HG03354 (cell line): ENCODE measurements at regions not wholly inside any gene's neighbourhood (a gene's known extent, or its start where the extent isn't known, plus 50 kb on each side); places are given as distances from the start of the nearest gene placed in this dataset.

Experiments used
- ATAC-seq: cut with Tn5 transposase; IDR thresholded peaks from one replicate; pipeline ENCODE4 v1.9.1; 2021; ENCODE audit warnings: mild to moderate bottlenecking; ENCODE audit not compliant: unreplicated experiment, poor library complexity, severe bottlenecking

DNA sequence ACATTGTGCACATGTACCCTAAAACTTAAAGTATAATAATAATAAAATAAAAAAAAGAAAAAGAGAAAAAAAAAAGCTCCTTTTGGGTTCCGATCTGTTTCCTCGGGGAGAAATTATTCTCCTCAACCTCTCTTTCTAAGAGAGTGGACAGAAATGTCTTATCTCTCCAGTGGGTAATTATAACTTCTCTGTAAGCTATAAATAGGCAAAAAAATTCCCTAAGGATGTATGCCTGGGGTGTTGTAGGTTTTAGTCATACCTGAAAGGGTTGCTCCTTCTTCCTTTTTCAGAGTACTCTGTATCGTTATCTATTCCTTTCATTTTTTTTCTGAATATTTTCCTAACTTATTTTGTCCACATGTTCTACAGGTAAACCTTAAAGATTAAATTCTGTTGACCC is 169.7 kb upstream of the PTPRK start:
- no peak for ATAC-seq

DNA sequence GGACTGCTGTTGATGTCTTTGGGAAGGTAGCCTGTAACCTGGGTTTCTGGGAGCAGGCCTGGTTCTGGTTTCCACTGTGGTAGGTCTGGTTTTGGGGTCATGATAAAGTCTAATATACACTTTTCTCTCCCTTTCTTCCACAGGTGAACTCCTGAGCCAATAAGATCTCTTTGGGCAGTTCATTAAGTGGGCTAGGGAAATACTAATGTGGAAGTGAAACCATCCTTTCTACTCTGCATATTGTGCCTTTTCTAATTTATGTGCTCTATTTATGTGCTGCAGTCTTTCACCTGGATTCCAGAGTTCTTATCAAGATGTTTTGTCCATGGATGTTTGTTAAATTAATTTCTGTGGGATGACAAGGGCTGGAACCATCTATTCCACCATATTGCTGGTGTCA is 165.7 kb upstream of the PTPRK start:
- no peak for ATAC-seq

DNA sequence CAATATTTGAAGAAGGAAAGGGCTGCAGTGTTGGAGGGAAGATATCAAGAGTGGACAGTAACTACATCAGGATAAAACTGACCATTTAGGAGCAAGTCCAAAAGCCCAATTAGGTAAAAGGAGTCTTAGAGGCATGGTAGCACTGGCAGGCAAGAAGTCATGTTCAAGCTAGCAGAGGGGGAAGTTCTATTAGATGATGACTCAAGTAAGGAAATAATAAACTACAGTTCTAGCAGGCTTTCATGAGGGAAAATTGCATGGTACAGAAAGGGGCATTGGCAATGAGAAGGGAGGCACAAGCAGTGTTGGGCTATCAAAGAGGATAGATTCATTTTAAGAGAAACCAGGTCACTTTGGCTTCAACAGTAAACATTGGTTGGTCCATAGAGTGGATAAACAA is 156.1 kb upstream of the PTPRK start:
- no peak for ATAC-seq

DNA sequence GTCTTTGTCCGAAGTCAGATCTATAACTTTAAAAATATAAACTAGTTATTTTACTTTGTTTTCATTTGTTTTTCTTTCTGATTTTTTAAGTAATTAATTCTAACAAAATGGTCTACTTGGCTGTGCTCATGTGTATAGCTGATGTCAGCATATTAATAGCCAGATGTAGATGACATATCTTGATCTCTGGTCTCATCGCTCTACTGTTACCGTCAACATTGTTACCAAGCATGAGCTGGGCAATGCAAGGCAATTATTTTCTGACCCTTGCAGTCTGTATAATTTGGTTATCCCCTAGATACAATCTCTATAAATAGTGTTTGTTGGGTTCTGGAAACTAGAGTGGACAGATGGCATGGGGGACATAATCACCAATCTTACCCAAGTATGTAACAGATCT is 151.6 kb upstream of the PTPRK start:
- no peak for ATAC-seq

DNA sequence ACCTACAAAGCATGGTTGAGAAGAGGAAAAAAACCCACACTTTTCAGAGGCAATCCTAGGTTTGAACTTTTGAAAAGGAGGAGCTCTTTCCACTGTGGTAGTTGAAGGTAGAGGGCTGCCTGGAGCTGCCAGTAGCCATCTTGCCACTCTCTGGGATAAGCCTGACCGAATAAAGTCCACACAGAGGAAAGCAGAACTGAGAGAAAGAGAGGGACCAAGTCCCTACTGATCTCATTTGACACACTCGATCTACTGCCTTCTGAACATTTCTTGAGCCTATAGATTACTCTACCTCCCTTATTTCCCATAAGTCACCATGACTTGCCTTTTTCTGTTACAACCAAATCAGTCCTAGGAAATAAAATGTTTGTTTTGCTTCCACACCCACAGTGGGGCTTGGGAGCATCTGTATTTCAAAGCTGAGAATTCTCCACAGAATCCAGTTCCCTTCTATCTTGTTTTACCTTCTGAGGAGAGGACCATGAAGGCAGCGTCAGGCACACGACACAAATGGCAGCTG is 147.0 kb upstream of the PTPRK start:
- no peak for ATAC-seq

DNA sequence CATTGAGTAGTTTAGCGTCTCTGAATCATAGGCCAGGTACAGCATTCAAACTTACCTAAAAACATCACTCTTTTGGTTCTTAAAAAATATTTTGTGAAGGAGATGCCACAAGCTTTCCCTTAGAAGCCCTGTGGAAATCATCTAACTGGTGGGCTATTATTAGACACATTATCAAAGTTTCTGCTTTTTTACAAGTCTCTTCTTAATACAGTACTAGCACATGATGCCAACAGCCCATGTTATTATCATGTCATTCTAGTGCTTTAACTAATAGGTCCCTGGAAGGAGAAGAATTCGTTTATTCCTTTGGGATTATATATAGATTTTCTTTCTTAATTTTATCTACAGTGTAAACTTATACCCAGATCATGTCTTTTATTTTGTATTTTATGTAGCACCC is 146.0 kb upstream of the PTPRK start:
- ATAC-seq, result no peak

DNA sequence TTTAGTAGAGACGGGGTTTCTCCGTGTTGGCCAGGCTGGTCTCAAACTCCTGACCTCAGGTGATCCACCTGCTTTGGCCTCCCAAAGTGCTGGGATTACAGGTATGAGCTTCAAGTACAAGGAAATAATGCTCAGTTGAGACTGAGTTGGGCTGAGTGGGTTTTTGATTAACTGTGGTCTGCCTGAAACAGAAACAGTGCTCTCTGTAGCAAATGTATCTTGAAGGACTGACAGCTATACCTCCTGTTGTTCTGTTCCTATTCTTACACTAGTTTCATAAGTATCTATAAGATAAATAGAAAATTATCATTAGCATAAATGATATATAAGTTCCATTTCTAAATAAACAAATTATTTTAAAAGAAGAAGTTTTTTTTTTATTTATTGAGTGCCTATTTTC is 142.8 kb upstream of the PTPRK start:
- peak; percentile 89 for ATAC-seq

DNA sequence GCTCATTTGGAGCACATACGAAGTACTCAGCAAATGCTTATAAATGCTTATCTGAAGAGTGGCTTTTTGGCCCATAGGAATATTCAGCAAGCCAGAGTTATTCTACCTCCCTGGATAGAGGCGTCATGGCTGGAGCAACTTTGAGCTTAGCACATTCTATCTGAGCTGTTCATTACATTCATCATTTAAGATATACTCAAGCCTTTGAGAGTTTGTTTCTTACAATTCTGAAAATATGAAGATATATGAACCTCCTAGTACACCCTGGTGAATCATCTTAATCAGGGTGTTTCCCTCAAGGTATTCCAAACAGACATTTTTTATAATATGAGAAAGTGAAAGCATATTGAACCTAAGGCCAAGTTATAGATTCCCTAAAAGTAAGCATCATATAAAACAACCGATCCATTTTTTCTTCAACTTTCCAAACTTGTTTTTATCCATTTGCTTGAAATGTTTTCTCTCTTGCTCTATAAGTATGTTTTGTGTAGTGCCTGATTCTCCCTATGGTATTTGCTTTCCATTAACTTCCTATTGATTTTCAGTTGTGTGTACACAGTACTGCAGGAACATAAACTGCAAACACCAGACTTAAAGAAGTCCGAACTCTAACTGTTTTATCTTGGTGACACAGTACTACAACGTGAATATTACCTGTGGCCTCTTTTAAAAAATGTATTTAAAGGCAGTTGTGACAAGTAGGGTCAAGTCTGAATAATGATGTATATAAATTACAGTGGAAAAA is 139.7 kb upstream of the PTPRK start:
- ATAC-seq, result no peak

DNA sequence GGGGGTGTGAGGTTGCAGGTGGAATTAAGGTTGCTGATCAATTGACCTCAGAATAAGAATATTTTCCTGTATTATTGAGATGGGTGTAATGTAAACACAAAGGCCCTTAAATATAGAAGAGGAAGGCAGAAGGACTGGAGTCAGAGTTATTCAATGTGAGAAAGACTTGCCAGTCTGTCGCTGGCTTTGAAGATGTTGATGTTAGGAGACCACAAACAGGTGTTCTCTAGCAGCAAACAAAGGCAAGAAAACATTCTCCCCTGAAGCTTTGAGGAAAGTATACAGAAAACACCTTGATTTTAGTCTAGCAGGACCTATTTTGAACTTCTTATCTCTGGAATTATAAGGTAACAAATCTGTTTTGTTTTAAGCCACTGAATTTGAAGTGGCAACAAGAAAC is 138.9 kb upstream of the PTPRK start:
- ATAC-seq, result no peak

DNA sequence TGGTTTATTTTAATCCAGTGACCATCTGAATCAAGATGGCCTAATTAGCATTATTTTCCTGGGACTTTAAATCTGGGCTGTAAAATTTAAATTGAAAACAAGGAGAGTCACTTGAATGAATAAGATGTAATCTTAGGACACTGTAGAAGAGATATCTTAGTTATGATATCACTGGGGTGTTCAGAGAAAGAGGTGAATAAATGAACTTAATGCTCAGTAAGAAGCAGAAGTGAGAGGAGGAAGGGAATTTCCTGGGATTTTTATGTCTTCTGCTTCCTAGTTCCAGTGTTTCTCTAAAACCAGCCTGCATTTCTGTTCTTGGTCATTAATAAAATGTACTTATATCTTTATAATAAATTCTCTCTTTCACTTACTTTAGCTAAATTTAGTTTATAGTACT is 136.8 kb upstream of the PTPRK start:
- no peak for ATAC-seq

DNA sequence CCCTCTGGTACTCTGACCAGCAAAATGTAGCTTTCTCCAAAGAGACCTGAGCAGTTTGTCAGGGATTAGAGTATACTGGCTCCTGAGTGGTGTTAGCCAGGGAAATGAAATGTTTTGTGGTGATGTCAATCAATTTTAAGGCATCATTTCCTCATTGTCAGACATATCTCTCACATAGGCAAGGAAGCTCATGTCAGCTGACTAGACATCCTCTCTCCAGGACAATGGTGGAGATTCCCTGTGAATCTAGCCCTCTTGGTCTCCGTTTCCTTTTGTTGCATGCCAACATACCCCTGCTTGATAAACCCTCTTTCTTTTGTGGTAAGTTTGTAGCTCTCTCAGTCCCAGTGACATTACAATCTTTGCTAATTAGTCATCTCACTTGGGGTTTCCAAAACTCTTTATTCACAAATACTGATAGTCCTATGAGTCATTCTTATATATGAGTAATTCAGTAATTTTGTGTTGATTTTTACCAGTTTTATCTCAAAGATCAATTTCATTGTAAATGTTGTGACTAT is 135.6 kb upstream of the PTPRK start:
- ATAC-seq, result peak; percentile 84

DNA sequence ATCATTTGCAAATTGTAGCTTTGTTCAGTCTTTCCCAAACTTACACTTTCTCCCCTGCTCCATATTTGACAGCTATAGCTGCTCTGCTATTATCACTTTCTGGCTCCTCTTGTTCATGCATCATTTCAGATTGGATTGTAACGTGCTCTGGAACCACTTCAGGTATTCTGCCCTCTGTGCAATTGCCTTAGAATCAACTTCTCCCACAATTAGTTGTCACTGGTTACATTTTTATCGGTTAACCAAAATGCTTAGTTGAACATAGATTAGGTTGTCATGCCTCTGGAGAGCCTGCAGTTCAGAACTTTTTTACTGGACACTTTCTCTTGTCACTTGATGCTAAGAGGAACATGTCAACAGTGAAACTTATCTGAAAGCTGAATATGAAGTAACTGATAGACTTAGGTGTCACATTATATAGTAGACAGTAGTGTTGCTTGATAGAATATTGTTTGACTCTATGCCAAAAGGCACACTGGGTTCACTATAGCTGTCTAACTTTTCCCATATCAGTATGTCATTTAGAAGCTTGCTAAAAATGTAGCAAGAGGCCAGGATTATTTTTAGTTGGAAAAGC is 127.7 kb upstream of the PTPRK start:
- ATAC-seq, result no peak

DNA sequence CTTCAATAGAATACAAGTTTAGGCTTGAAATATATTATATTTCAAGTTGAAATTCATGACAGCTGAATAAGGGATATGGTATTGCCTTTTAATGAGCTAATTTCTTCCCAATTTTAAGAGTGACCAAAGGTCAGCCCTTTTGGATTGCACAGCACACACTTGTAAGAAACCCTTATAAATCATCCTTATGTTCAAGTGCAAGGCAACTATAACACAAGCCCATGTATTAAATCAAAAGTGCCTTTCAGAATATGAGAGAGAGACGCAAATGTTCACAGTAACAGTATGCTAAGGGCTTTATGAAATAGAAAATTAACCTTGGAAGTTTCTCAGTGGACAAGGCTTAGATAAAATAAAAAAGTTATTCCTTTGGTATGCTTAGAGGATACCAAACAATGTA is 121.7 kb upstream of the PTPRK start:
- no peak for ATAC-seq

DNA sequence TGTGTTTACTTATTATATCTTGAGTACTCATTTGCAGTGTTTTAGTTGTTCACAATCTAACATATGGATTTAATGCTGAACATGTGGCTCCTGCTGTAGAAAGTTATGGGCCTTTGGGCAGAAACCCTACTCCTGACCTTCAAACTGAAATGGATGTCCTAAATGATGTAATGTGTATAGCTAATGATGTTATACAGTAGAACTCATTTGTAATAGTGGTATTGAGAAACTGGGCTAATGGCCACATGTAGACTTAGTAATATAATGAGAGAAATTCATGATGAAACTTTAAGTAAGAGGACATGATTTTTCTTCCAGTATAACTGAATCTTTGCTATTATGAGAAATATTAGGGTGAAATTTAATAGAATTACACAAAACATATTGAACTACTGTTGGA is 121.3 kb upstream of the PTPRK start:
- no peak for ATAC-seq

DNA sequence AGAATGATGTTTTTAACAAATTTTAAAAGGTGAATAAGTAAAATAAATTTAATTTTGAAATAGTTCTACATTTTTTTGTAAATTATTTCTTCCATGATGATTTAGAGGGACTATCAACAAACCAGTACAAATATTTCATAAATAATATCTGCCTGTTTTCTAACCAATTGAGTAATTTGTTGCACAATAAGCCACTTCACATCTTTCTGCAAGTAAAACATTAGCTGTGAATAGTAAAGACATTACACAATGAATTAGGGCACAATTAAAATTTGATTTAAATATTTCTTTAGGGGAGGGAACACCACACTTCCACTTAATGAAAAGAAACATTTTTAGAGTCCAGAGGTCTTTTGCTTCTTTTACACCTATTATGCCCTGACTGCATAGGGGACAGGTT is 118.4 kb upstream of the PTPRK start:
- no peak for ATAC-seq

DNA sequence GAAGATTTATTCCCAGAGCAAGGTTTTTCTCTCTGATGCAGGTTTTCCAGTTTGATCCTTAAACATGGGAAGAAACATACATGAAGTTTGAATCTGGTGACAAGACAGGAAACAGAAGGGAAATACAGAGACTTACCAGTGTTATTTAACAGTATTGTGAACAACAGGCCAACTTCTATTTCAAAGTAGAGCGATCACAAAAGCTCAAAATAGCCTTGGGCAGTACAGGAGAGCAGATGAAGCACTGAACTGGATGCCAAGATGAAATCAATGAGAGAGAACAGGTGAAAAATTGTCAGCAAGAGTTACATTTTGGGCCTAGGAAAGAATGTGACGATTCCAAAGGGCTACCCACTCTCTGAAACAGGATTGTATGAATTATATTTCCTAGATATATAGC is 114.8 kb upstream of the PTPRK start:
- ATAC-seq, result no peak

DNA sequence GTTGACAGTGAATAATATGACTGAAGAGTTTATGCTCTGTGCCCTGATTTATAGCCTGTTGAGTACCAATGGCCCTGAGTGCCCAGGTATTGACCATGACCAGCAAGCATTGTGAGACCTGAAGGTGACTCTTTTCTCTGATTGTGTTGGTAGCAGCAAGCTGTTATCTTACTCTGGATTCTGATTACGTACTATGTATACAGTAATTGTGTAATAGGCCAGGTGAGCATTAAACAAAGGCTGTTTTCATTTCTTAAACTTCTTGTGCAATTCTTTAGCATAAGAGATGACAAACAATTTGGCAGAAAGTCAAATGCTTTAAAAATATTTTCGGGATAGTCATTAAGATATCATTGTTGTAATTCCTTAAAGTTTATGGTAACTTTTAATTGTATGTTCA is 111.7 kb upstream of the PTPRK start:
- no peak for ATAC-seq

DNA sequence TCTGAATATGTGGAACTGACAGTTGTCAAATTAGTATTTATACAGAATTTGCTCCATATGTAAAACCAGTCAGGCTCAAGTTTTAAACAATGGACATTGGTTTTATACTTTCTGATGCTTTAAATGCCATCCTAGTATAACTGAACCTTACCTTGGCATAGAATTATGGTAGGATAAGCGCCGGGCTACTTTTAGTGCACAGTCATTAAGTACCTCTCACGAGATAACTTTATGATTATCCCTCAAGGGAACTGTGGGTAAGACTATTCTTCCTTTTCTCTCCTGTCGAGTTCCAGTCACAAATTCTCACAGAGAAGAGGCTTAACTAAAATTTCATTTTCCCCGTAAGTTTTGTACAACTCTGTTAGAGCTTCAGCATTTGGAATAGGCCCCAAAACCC is 110.6 kb upstream of the PTPRK start:
- ATAC-seq, result no peak

DNA sequence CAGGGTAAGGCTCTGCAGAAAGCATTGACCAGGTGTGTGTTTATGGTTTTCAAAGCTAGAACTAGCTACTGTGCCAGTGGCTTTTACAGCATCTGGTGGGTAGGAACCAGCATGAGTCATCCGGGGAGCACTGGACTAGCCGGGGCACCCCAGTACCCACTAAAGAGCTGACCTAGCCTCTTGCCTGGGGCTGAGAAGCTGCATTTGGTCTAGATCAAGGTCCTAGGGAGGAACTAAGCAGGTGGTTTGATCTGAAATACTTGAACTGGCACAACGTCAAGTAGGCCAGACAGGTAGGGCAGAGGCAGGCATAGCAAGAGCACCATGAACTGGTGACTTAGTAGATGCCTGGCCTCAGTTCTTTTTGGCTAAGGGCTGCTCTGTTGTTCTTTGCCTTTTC is 109.8 kb upstream of the PTPRK start:
- no peak for ATAC-seq

DNA sequence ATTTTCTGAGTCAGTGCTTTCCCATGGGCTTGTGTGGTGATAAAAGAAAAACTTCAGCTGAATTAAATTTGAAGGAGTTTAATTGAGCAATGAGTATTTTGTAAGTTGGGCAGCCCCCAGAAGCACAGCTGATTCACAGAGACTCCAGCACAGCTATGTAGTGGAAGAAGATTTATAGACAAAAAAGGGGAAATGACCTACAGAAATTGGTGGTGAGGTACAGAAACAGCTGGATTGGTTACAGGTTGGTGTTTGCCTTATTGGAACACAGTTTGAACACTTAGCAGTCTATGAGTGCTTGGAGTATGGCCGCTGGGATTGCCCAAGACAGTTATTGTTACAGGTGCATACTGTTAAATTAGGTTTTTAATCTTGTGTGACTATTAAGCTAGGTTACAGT is 96.9 kb upstream of the PTPRK start:
- ATAC-seq, result no peak

DNA sequence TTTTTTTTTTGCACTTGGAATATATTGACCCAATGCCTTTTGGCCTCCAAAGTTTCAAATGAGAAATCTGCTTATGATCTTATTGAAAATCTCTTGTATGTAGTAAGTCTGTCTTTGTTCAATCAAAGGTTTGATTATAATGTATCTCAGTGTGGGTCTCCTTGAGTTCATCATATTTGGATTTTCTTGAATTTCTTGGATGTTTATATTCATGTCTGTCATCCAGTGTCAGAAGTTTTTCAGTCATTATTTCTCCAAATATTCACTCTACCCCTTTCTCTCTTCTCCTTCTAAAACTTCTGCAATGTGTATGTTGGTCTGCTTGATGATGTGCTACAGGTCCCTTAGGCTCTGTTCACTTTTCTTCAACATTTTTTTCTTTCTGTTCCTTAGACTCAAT is 95.9 kb upstream of the PTPRK start:
- ATAC-seq, result no peak
